GM19397 (cell line): ENCODE measurements at regions not wholly inside any gene's neighbourhood (a gene's known extent, or its start where the extent isn't known, plus 50 kb on each side); places are given as distances from the start of the nearest gene placed in this dataset.

Source experiments
- ATAC-seq: cut with Tn5 transposase; IDR thresholded peaks from one replicate; pipeline ENCODE4 v1.9.1; 2021; ENCODE audit warnings: mild to moderate bottlenecking, moderate library complexity; ENCODE audit not compliant: unreplicated experiment

GRCh38 chrX:20637351-20637750 is 370.6 kb upstream of the RPS6KA3 start:
- ATAC-seq = no peak

DNA sequence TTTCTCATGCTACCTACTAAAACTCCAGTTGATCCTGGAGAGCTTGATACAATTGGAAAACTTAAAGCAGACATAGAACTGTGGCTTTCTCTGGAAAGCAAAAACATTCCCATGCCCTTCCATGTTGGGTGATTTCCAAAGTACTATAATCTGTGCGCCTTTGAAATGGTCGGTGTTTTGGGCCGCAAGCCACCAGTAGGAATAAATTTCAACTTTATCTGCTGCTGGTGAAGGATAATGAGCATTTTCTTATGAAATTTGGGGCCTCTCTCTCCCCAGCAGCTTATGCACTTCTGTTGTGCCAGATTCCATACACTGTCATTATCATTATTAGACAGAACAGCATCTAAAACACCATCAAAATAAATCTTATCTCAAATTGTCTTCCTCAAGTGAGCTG is 366.7 kb upstream of the RPS6KA3 start:
- no peak for ATAC-seq

DNA sequence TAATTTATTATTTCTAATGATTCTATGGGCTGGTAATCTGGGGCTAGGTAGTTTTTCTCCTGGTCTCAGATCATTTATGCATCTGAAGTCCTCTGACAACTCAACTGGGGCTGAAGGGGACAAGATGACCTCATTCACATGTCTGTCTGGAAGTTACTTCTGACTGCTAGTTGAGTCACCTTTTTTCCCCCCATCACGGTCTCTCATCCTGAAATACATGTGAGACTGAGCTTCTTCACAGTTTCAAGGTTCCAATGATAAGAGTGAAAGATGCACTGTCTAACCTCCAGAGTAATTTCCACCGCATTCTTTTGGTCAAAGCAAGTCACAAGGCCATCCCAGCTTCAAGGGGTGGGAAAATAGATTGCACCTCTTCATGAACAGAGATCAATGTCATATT is 356.7 kb upstream of the RPS6KA3 start:
- no peak for ATAC-seq

DNA sequence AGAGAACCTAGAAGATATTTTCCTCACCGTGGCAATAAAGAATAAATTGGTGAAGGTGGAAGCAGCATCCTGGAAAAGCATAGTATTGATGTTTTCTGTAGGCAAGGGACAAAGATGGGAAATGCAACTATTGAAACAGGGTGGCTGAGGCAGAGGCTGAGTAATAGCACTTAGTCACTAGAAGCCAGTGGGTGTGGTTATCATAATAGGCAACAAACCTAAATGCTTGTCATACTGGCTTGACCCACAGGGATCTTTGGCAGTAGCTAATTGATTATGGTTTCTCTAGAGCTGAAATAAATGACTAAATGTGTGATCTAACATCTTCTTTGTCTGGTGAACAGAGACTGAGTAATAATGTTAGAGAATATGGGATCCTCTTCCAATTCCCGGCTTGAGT is 353.6 kb upstream of the RPS6KA3 start:
- ATAC-seq = no peak

DNA sequence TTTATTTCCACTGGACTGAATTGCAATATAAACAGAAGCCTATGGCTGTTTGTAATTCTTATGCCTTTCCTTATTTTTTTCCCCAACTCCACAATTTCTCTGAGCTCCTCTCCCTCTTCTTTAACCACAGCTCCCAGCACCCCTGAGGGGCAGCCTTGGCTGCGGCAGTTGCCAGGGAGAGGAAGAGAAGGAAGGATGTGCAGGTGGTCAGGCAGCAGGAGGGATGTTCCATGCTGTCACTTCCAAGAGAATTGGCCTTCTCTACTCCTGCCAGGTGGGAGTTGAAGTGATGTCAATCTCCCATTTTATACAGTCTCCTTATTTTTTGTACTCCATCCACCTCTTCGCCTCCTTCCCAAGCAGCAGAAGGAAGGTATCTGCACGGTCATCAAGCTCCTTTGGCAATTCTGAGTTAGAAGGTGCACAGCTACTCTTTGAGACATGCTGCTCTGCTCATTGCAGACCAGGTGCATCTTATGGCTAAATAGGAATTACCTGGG is 343.3 kb upstream of the RPS6KA3 start:
- ATAC-seq = no peak

- no peak for ATAC-seq
These were observed 340.1 kb upstream of the RPS6KA3 start for GRCh38 chrX:20606831-20607230.

GRCh38 chrX:20596856-20597255 is 330.1 kb upstream of the RPS6KA3 start:
- ATAC-seq = no peak

DNA sequence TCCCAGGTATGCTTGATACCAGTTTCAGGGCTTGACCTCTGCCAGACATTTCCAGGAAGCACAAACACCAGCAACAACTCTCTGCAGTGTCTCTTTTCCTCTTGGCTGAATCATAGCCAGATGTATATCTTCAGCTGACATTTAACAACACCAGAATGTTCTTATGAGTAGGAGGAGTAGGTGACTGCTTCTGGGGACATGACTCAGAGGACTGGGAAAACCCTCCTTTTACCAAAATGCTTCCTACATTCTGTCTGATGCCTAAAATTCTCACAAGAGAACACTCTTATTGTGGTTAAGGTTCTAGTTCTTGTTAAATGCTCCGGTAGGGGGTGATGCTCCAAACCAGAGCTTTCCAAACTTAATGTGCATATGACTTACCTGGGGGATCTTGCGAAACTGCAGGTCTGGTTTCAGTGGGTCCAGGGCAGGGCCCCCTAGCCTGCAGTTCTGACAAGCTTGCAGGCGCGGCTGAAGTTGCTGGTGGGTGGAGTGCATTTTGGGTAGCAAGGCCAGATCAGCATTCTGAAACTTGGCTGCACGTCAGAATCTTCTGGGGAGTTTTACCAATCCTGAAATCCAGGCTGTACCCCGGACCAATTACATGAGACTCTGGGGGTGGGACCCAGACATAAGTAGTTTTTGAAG is 329.3 kb upstream of the RPS6KA3 start:
- no peak for ATAC-seq

DNA sequence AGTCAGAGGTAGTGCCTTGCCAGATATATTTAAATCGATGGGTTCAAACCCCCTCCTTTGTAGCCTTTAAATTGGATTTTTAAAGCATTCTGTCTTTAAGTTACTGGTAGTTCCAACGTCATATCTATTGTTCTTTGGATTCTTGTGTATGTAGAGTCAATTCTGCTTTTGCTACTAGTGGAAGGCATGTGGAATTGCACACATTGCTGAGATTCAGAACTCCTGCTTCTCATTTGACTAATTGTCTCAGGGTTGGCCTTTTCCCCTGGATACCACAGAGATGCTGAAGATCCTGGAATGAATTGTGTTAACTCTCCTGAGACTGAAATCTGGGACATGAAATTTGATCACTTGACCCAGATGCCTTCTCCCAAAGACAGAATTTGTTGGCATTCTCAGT is 328.3 kb upstream of the RPS6KA3 start:
- ATAC-seq = no peak

- no peak for ATAC-seq
These were observed 327.1 kb upstream of the RPS6KA3 start for GRCh38 chrX:20593836-20594235.

DNA sequence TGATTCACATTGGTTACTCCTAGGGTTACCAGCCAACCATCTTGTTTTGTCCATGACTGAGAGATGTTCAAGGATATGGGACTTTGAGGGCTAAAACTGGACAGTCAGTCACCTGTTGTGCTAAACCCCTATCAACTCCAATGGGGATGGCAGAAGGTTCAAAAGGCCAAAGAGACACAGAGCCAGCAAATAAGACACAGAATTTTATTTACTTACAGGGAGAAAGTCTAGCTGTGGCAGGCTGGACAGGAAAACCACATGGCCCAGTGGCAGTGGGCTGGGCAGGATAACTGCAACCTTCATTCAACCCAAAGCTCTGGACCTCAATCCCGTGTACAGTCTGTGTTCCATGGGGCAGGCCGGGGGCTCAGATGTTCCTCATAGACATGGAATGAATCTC is 326.7 kb upstream of the RPS6KA3 start:
- ATAC-seq = no peak

- ATAC-seq = no peak
These were observed 324.5 kb upstream of the RPS6KA3 start for GRCh38 chrX:20591246-20591645.

DNA sequence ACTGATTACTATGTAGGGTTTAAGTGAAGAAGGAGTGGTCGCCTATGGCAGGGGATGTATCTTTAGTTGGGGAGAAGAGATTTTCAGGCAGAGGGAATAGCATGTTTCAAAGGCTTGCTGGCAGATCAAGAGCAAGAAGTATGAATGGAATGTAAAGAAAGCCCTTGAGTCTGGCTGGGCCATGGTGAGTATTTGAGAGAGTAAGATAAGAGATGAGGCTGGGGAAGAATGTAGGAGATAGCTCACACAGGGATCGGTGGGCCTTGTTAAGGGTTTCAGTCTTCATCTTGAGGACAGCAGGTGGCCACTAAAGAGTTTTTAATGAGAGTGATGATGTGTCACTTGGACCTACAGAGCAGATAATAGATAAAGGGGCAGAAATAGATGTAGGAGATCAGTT is 319.1 kb upstream of the RPS6KA3 start:
- ATAC-seq = no peak

GRCh38 chrX:20571611-20572010 is 304.9 kb upstream of the RPS6KA3 start:
- no peak for ATAC-seq

DNA sequence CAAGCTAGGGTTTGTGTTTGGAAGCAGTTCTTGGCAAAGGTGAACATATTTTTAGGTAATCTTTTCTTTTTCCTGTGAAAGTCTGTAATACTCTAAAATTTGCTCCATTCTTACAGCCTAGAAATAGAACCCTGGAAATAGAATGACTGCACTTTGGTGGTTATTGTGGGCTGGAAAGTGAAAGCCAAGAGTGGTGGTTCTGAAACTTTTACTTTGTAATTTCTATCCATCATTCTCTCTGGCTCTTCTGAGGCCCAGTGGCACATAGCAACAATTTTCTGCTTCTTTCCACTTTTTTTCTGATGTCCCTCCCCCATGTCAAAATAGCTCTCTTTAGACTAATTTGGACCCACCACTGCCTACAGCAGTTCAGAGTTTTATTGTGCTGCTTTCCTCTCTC is 300.4 kb upstream of the RPS6KA3 start:
- ATAC-seq = no peak

GRCh38 chrX:20547611-20548051 is 280.9 kb upstream of the RPS6KA3 start:
- no peak for ATAC-seq

DNA sequence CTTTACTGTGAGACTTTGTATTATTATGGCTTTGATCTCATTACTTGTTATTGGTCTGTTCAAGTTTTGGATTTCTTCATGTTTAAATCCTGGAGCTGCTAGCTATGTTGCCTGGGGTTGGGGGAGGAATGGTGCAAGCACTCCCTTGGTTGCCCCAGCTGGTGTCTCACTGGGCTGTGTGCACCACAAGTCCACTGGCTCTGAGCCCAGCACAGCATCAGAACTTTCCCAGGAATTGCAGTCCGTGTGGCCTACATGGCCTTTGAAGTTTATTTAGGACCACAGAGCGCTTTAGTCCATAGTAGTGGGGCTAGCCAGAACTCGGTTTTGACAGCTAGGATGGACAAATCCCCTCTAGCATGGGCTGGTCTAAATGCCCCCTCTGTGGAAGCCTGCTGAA is 278.8 kb upstream of the RPS6KA3 start:
- ATAC-seq = no peak

GRCh38 chrX:20542072-20542471 is 275.4 kb upstream of the RPS6KA3 start:
- no peak for ATAC-seq

GRCh38 chrX:20538974-20539373 is 272.3 kb upstream of the RPS6KA3 start:
- ATAC-seq = no peak

GRCh38 chrX:20531667-20532066 is 265.0 kb upstream of the RPS6KA3 start:
- ATAC-seq = no peak

DNA sequence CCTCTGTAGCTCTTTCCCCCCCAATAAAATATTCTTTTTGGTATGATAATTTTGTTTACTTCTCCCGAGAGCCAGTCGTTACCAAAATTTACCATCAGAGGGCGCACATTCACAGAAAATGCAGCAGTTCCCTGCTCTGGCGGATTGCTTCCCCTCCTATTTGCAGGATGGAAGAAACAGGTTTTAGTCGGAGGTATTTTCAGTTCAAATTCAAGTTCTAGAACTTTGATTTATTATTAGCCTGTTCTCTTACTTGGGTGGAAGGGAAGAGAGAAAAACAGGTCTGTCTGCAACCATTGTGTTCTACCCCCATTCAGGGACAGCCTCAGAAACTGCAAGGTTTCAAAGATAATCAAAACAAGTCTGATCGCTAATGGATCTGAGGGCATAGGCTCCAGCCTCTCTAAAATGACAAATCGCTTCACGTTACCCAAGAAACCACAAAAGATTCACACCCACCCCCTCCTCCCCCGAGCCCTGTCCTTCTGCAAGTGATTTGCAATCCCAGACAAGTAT is 263.8 kb upstream of the RPS6KA3 start:
- ATAC-seq = no peak

DNA sequence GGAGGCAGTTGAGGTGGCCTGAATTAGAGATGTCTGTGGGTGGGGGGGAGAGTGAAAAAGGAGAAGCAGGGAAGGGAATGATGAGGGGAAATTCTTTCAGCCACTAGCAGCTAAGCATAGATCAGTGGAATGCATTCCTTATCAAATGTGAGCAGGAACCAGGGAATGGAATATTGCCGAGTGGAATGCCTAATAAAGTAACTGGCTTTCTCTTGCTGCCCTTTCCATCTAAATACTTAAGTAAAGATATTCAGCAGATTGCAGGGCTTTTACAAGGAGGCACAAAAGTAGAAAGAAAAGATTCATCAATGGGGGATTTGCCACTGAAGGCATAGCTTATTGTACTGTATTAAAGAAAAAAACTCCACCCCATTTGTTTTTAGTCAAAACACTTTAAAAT is 263.0 kb upstream of the RPS6KA3 start:
- no peak for ATAC-seq

DNA sequence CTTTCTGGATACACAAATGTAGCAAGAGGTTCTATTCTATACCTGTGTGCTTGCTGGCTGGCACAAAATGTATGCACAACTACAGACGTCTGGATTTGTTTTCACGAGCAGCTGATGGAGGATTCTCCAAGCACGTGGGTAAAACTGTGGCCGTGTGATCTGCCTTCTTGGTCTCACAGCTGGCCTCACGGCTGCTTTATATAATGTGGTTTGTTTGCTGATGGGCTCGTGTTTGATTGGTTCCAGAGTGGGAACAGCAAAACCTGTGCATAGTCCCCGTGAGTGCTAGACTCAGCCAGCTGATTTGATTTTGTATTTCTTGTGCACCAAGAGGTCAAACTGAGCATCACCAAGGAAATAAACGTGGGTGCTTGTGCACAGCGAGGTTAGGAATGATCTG is 262.6 kb upstream of the RPS6KA3 start:
- ATAC-seq = no peak
